HL-60 (cell line): ENCODE measurements at regions not wholly inside any gene's neighbourhood (a gene's known extent, or its start where the extent isn't known, plus 50 kb on each side); places are given as distances from the start of the nearest gene placed in this dataset.

Experiments used
- DNase-seq, 2 experiments: peaks; one replicate each; pipeline ENCODE4 v3.0.0-alpha.2; 2010 to 2020; ENCODE audit warnings: low read depth in 1 of 2, low spot score in 1 of 2
- H3K27ac ChIP-seq: fragments of 250-450 bp; sonication (Bioruptor Pico); replicated peaks from 2 replicates; pipeline ENCODE4 v1.5.1; 2020; ENCODE audit warnings: mild to moderate bottlenecking, moderate library complexity
- H3K27me3 ChIP-seq: fragments of 250-450 bp; sonication (Bioruptor Pico); 2 replicates; pipeline ENCODE4 v1.5.1; 2021; ENCODE audit warnings: mild to moderate bottlenecking, moderate library complexity; ENCODE audit not compliant: insufficient read depth, poor library complexity, severe bottlenecking
- H3K4me3 ChIP-seq: replicated peaks from 2 replicates; pipeline ENCODE4 v1.5.1; 2011; ENCODE audit warnings: mild to moderate bottlenecking, control low read depth, low read length; ENCODE audit not compliant: insufficient read depth
- GABPA ChIP-seq: IDR thresholded peaks from 2 replicates; pipeline ENCODE4 v1.6.1; 2012; ENCODE audit warnings: low read depth
- POLR2AphosphoS5 ChIP-seq: IDR thresholded peaks from 2 replicates; pipeline ENCODE4 v1.6.1; 2012; ENCODE audit warnings: low read depth
- SPI1 ChIP-seq: IDR thresholded peaks from 2 replicates; pipeline ENCODE4 v1.6.1; 2012; ENCODE audit warnings: low read depth, mild to moderate bottlenecking, borderline replicate concordance
- TF ChIP-seq, protein P1 (sequence below): IDR thresholded peaks from 2 replicates; pipeline ENCODE4 v1.6.1; 2012; ENCODE audit warnings: low read depth; ENCODE audit not compliant: insufficient replicate concordance
- TF ChIP-seq, protein P2 (sequence below): IDR thresholded peaks from one replicate; pipeline ENCODE4 v1.5.1; 2011; ENCODE audit warnings: low read length, control low read depth, inconsistent platforms; ENCODE audit not compliant: insufficient read depth

DNA sequence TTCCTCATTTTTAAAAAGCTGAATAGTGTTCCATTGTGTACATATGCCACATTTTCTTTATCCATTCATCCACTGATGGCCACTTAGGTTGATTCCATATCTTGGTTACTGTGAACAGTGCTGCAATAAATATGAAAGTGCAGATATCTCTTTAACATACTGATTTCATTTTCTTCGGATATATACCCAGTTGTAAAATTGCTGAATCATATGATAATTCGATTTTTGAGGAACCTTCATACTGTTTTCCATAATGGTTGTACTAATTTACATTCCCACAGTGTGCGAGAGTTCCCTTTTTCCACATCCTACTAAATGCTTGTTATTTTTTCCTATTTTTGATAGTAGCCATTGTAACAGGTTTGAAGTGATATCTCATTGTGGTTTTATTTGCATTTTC is 263.2 kb downstream of the STK31 start:
- TF ChIP-seq, protein P1, sequence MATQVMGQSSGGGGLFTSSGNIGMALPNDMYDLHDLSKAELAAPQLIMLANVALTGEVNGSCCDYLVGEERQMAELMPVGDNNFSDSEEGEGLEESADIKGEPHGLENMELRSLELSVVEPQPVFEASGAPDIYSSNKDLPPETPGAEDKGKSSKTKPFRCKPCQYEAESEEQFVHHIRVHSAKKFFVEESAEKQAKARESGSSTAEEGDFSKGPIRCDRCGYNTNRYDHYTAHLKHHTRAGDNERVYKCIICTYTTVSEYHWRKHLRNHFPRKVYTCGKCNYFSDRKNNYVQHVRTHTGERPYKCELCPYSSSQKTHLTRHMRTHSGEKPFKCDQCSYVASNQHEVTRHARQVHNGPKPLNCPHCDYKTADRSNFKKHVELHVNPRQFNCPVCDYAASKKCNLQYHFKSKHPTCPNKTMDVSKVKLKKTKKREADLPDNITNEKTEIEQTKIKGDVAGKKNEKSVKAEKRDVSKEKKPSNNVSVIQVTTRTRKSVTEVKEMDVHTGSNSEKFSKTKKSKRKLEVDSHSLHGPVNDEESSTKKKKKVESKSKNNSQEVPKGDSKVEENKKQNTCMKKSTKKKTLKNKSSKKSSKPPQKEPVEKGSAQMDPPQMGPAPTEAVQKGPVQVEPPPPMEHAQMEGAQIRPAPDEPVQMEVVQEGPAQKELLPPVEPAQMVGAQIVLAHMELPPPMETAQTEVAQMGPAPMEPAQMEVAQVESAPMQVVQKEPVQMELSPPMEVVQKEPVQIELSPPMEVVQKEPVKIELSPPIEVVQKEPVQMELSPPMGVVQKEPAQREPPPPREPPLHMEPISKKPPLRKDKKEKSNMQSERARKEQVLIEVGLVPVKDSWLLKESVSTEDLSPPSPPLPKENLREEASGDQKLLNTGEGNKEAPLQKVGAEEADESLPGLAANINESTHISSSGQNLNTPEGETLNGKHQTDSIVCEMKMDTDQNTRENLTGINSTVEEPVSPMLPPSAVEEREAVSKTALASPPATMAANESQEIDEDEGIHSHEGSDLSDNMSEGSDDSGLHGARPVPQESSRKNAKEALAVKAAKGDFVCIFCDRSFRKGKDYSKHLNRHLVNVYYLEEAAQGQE, result no peak
- TF ChIP-seq SPI1 (no peak), GABPA (no peak), POLR2AphosphoS5 (no peak)
- TF ChIP-seq, protein P2, sequence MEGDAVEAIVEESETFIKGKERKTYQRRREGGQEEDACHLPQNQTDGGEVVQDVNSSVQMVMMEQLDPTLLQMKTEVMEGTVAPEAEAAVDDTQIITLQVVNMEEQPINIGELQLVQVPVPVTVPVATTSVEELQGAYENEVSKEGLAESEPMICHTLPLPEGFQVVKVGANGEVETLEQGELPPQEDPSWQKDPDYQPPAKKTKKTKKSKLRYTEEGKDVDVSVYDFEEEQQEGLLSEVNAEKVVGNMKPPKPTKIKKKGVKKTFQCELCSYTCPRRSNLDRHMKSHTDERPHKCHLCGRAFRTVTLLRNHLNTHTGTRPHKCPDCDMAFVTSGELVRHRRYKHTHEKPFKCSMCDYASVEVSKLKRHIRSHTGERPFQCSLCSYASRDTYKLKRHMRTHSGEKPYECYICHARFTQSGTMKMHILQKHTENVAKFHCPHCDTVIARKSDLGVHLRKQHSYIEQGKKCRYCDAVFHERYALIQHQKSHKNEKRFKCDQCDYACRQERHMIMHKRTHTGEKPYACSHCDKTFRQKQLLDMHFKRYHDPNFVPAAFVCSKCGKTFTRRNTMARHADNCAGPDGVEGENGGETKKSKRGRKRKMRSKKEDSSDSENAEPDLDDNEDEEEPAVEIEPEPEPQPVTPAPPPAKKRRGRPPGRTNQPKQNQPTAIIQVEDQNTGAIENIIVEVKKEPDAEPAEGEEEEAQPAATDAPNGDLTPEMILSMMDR, result no peak
- no peak overlapping the region for H3K4me3 ChIP-seq
- DNase-seq, result no peak
- H3K27me3 ChIP-seq, result no peaks in the 10 kb centered on the region
- no peak overlapping the region for H3K27ac ChIP-seq

DNA sequence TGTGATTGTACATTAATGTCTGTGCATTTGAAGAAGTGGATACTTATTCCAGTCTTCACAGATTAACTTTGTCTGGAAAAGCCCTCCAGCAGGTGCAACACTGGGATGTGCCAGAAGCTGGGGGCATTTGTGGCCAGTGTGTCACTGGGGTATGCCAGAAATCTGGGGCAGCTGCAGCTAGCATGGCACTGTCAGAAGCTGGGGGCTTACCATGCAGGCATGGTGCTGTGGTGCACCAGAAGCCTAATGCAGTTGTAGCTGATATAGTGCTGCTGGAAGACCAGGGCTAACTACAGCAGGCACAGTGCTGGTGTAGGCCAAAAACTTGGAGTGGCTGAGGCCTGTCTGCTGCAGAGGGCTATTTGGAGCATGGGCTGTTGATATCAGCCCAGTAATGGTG is 270.1 kb downstream of the STK31 start:
- TF ChIP-seq SPI1, result no peak
- TF ChIP-seq, protein P1, result no peak
- TF ChIP-seq GABPA, result no peak
- TF ChIP-seq, protein P2, result no peak
- TF ChIP-seq POLR2AphosphoS5, result no peak
- DNase-seq, result no peak
- Histone ChIP-seq H3K27me3 (no peaks in the 10 kb centered on the region), H3K27ac (no peak overlapping the region), H3K4me3 (no peak overlapping the region)

DNA sequence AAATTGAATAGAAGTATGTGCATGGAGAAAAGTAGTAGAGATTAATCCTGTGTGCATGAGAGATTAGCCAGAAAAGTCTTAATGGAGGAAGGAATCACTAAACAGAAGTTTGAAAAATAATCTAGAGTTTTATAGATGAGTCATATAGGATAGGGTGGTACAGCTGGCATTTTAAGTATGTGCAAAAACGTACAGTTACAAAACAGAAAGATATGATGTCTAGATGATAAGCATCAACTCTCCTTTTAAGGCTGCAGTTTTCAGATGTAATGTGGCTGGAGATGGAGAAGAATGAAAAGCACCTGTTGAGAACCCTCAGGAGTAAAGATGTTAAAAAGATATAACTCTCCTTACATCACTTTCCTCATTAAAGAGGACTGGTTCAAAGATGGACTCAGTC is 271.3 kb downstream of the STK31 start:
- no peaks in the 10 kb centered on the region for H3K27me3 ChIP-seq
- H3K4me3 ChIP-seq, result no peak overlapping the region
- no peak overlapping the region for H3K27ac ChIP-seq
- DNase-seq, result no peak
- TF ChIP-seq, protein P1, result no peak
- TF ChIP-seq SPI1 (no peak), POLR2AphosphoS5 (no peak), GABPA (no peak)
- TF ChIP-seq, protein P2, result no peak
